Body of pancreas (tissue), 4 donors: ENCODE measurements at regions not wholly inside any gene's neighbourhood (a gene's known extent, or its start where the extent isn't known, plus 50 kb on each side); places are given as distances from the start of the nearest gene placed in this dataset.

Source experiments
- ATAC-seq: fragments of 150-250 bp; one replicate; pipeline ENCODE4 v1.9.1; 2016
- DNase-seq, 4 donors: peaks; one replicate each; pipeline ENCODE4 v3.0.0-alpha.2; 2019
- H3K27ac ChIP-seq, 4 donors: fragments of 200-600 bp; sonication (generic); 1 replicate in 3 of 4; 2 replicates in 1 of 4; pipeline versions ENCODE4 v1.5.1 to v1.6.1; 2016 to 2019; ENCODE audit warnings: mild to moderate bottlenecking in 1 of 4, mixed read lengths in 1 of 4, moderate library complexity in 1 of 4
- H3K27me3 ChIP-seq, 2 donors: fragments of 200-600 bp; sonication (generic); one replicate each; pipeline ENCODE4 v1.6.0; 2016; ENCODE audit warnings: mild to moderate bottlenecking in 1 of 2
- H3K36me3 ChIP-seq, 2 donors: fragments of 200-600 bp; sonication (generic); replicated peaks in 1 of 2; 2 replicates each; pipeline ENCODE4 v1.5.1; 2016; ENCODE audit warnings: low read depth in 2 of 2; ENCODE audit not compliant: insufficient read depth in 1 of 2
- H3K4me1 ChIP-seq: fragments of 200-600 bp; sonication (generic); one replicate; pipeline ENCODE4 v1.6.0; 2016
- H3K4me3 ChIP-seq, 2 donors: fragments of 200-600 bp; sonication (generic); 1 replicate in 1 of 2; 2 replicates in 1 of 2; pipeline ENCODE4 v1.5.1; 2016 to 2019
- H3K9me3 ChIP-seq, 3 donors: fragments of 200-600 bp; sonication (generic); 1 replicate in 2 of 3; 2 replicates in 1 of 3; pipeline ENCODE4 v1.5.1; 2016
- POLR2A ChIP-seq, 3 donors: fragments of 450-650 bp; IDR thresholded peaks; one replicate each; pipeline ENCODE4 v1.6.1; 2016; ENCODE audit warnings: antibody characterized with exemption in 3 of 3, mild to moderate bottlenecking in 2 of 3
- WGBS, 2 donors: methylation state at CpG; one replicate each; pipeline ENCODE4 v1.1.5; 2017; 5-methylcytosine and 5-hydroxymethylcytosine counted together
- intact Hi-C: fragments of 100-400 bp; cut with DNase I; formaldehyde crosslinking; loops from one replicate; pipeline ENCODE4 v1.15.1; 2023
- TF ChIP-seq, protein P1 (sequence below), 7 experiments: fragments of 450-650 bp in 4 of 7; fragments of 200-600 bp in 3 of 7; sonication (generic) in 3 of 7; IDR thresholded peaks; one replicate each; pipeline ENCODE4 v1.5.1; 2016 to 2019; ENCODE audit warnings: antibody characterized with exemption in 7 of 7

DNA sequence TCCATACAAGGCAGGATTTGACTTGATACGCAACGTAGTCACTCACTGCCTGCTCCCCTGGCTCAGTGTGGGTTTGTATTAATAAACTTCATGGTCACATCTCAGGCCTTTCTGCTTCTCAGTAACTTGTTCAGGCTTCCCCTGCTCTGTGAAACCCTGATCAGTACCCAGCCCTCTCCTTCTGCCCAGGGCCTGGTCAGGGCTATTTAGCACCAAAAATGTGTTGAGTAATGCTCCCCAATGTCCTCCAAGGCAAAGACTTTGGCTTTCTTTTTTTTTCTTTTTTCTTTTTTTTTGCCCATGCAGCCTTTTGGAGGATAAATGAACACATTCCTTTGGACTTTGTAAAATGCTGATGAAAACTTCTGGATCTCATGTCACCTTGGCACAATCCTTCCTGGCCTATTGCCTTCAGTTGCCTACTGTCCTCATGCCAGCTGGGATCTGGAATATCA lies 399.2 kb upstream of the KLF4 start:
- WGBS, 2 donors = 93 to 94% methylated on average over 2 of the region's 2 CpGs
- no peaks in the 10 kb centered on the region for H3K36me3 ChIP-seq
- ATAC-seq = no peak
- no peak for DNase-seq
- no peaks in the 10 kb centered on the region for H3K4me1 ChIP-seq
- no peak overlapping the region for H3K27ac ChIP-seq
- no peaks in the 10 kb centered on the region for H3K27me3 ChIP-seq
- no peak overlapping the region for H3K4me3 ChIP-seq
- intact Hi-C loops = no loop called here
- no peak for TF ChIP-seq POLR2A (IDR thresholded peaks at IDR 0.05)
- TF ChIP-seq, protein P1, sequence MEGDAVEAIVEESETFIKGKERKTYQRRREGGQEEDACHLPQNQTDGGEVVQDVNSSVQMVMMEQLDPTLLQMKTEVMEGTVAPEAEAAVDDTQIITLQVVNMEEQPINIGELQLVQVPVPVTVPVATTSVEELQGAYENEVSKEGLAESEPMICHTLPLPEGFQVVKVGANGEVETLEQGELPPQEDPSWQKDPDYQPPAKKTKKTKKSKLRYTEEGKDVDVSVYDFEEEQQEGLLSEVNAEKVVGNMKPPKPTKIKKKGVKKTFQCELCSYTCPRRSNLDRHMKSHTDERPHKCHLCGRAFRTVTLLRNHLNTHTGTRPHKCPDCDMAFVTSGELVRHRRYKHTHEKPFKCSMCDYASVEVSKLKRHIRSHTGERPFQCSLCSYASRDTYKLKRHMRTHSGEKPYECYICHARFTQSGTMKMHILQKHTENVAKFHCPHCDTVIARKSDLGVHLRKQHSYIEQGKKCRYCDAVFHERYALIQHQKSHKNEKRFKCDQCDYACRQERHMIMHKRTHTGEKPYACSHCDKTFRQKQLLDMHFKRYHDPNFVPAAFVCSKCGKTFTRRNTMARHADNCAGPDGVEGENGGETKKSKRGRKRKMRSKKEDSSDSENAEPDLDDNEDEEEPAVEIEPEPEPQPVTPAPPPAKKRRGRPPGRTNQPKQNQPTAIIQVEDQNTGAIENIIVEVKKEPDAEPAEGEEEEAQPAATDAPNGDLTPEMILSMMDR (IDR thresholded peaks at IDR 0.05) = no peak
- H3K9me3 ChIP-seq = no peaks in the 10 kb centered on the region

DNA sequence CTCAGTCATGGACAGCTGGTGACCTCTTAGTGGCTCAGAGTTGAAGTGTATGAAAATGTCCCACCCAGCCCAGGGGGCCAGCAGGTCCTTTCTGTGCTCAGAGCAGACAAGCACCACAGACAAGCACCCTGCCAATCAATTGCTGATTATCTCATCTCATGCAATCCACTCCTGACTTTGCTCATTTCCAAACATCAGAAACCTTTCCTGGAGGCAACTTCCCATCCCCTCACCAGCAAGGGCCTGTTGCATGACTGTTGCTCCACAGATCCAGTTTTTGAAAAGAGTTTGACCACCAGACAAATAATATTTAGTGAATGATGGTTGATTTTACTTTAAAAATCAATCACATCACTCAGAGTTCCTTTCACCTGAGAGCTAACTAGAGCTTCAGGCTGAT lies 397.3 kb upstream of the KLF4 start:
- no peak for DNase-seq
- no peak for TF ChIP-seq POLR2A (IDR thresholded peaks at IDR 0.05)
- TF ChIP-seq, protein P1 (IDR thresholded peaks at IDR 0.05) = no peak
- Histone ChIP-seq H3K4me1 (no peaks in the 10 kb centered on the region), H3K9me3 (no peaks in the 10 kb centered on the region), H3K4me3 (no peak overlapping the region), H3K27ac (no peak overlapping the region), H3K36me3 (no peaks in the 10 kb centered on the region), H3K27me3 (no peaks in the 10 kb centered on the region)
- no peak for ATAC-seq
- intact Hi-C loops = no loop called here

DNA sequence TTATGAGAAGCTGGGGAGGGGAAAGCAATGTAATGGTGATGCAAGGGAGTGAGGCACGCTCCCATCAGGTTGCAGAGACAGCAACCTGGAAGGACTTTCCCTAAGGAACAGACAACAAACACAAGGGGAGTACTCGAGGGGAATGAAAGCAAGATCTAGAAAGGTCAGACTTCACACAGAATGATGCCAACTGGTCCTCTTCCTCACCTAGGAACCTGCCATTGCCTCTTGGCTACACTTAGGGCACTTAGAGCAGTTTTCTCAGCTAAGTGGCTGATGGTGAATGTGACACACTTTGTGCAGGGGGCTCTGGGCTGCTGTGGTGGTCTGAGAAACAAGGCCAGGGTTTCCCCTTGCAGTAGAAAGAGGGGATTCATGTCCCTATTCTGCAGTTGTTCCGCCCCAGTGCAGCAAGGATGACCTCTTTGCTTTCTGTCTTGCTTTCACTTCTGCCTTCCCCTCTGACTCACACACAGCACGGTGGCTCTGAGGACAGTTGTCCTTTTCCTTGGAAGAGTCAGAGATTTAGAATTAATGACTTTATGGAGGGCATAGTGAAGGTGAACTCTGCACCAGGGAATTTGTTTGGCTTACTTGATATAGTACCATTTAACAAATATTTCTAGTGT lies 394.0 kb upstream of the KLF4 start:
- H3K9me3 ChIP-seq = no peaks in the 10 kb centered on the region
- H3K27ac ChIP-seq = no peak overlapping the region
- no peaks in the 10 kb centered on the region for H3K4me1 ChIP-seq
- DNase-seq = peak in 1 of 4 donors; percentile 21
- no peak for TF ChIP-seq POLR2A (IDR thresholded peaks at IDR 0.05)
- TF ChIP-seq, protein P1 (IDR thresholded peaks at IDR 0.05) = no peak
- H3K36me3 ChIP-seq = no peaks in the 10 kb centered on the region
- intact Hi-C loops = no loop called here
- no peak for ATAC-seq
- no peak overlapping the region for H3K4me3 ChIP-seq
- WGBS, 2 donors = 61 to 71% methylated on average over 4 of the region's 4 CpGs
- no peaks in the 10 kb centered on the region for H3K27me3 ChIP-seq

DNA sequence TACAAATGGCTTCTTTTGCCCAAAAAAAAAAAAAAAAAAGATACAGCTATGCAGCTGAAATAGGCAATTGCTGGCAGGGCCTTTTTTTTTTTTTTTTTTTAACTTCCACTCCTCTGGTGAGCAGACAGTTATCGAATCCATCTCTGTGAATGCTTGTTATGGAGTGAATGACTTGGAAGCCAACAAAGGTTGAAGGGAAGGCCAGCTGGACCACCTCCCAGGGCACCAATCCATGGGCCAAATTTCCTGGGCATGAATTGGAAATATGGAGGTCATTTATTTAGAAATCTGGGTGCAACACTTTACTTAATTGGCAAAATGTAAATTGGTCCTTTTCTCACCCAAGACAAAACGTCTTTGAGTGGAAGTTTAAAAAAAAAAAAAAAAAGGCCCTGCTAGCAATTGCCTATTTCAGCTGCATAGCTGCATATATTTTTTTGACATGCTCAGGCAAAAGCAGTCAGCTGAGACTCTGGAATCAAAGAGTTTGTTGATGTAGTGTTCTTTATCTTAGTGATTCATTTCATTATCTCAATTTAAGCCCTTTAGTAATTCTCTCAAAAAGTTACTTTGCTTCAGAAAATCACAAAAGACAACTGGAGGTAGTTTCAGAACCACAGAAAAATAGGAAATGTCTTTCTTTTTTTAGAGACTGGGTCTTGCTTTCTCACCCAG lies 392.2 kb upstream of the KLF4 start:
- intact Hi-C loops = no loop called here
- TF ChIP-seq POLR2A (IDR thresholded peaks at IDR 0.05) = no peak
- TF ChIP-seq, protein P1 (IDR thresholded peaks at IDR 0.05) = no peak
- Histone ChIP-seq H3K4me3 (no peak overlapping the region), H3K4me1 (no peaks in the 10 kb centered on the region), H3K27ac (no peak overlapping the region), H3K36me3 (no peaks in the 10 kb centered on the region), H3K27me3 (no peaks in the 10 kb centered on the region), H3K9me3 (no peaks in the 10 kb centered on the region)
- DNase-seq (no peak), ATAC-seq (no peak)
- 51 to 69% methylated on average over 2 of the region's 2 CpGs for WGBS, 2 donors

DNA sequence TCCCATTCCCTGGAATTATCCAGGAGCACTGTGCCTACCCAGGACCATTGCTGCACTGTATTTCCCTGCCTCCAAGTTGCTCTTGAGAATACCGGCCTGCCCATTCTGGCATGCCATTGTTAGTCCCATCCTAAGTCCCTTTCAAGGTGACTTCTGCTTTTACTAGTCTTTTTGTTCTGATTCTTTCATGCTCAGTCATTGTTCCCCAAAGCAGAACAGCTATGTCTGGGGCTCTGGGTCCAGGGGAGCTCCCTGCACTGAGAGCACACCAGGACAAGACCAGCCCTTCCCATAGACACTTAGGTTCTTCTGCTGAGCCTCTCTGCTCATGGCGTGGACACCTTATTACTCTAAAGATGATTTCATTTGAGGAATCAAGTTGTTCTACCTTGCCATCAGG lies 388.9 kb upstream of the KLF4 start:
- 89 to 93% methylated on average over 2 of the region's 2 CpGs for WGBS, 2 donors
- no peaks in the 10 kb centered on the region for H3K9me3 ChIP-seq
- no peaks in the 10 kb centered on the region for H3K27me3 ChIP-seq
- no peaks in the 10 kb centered on the region for H3K36me3 ChIP-seq
- no peak overlapping the region for H3K27ac ChIP-seq
- intact Hi-C loops = no loop called here
- H3K4me1 ChIP-seq = no peaks in the 10 kb centered on the region
- no peak for DNase-seq
- TF ChIP-seq POLR2A (IDR thresholded peaks at IDR 0.05) = no peak
- TF ChIP-seq, protein P1 (IDR thresholded peaks at IDR 0.05) = no peak
- no peak for ATAC-seq
- no peak overlapping the region for H3K4me3 ChIP-seq
